MCF 10A (cell line): ENCODE measurements at regions not wholly inside any gene's neighbourhood (a gene's known extent, or its start where the extent isn't known, plus 50 kb on each side); places are given as distances from the start of the nearest gene placed in this dataset.
A peak's percentile ranks its signal among the peaks of the same experiment; 100 is the strongest.

Experiments used
- BruUV-seq: library from RNA; stranded (reverse); fragments of 400-500 nt; replicated peaks from 2 replicates; lab custom pipeline; 2021; lab: Mats Ljungman, UMichigan
- CTCF ChIA-PET: fragments of 300-600 bp; sonication (Branson Sonifier 250); formaldehyde crosslinking; extraction: SDS; loops from one replicate; lab custom pipeline; 2021; ENCODE audit warnings: antibody characterized with exemption, inconsistent platforms; lab: Yijun Ruan, JAX
- POLR2A ChIA-PET: fragments of 300-600, 350-650 bp; sonication (Branson Sonifier 250); formaldehyde crosslinking; extraction: SDS; loops from one replicate; lab custom pipeline; 2020; ENCODE audit warnings: antibody characterized with exemption, inconsistent platforms; lab: Yijun Ruan, JAX
- DNase-seq: peaks from one replicate; pipeline ENCODE4 v3.0.0-alpha.2; 2018; ENCODE audit not compliant: unreplicated experiment
- H3K27ac Mint-ChIP-seq: one replicate; pipeline ENCODE4 v1.8.0; 2022; ENCODE audit warnings: mild to moderate bottlenecking, low read depth, mixed read lengths; ENCODE audit not compliant: unreplicated experiment
- H3K27me3 Mint-ChIP-seq: one replicate; pipeline ENCODE4 v1.8.0; 2022; ENCODE audit warnings: mixed read lengths; ENCODE audit not compliant: insufficient read depth, unreplicated experiment
- H3K36me3 Mint-ChIP-seq: one replicate; pipeline ENCODE4 v1.8.0; 2022; ENCODE audit warnings: mild to moderate bottlenecking, moderate library complexity, mixed read lengths; ENCODE audit not compliant: insufficient read depth, unreplicated experiment
- H3K4me1 Mint-ChIP-seq: one replicate; pipeline ENCODE4 v1.8.0; 2022; ENCODE audit warnings: mixed read lengths; ENCODE audit not compliant: insufficient read depth, unreplicated experiment
- H3K4me3 Mint-ChIP-seq: one replicate; pipeline ENCODE4 v1.8.0; 2022; ENCODE audit warnings: mild to moderate bottlenecking, moderate library complexity, mixed read lengths; ENCODE audit not compliant: unreplicated experiment
- H3K9me3 Mint-ChIP-seq: one replicate; pipeline ENCODE4 v1.8.0; 2022; ENCODE audit warnings: mixed read lengths; ENCODE audit not compliant: unreplicated experiment
- intact Hi-C: fragments of 100-400 bp; cut with micrococcal nuclease; formaldehyde crosslinking; loops from 2 replicates; pipeline ENCODE4 v1.14.1; 2022
- TF ChIP-seq, protein P1 (sequence below): fragments of 200-600 bp; IDR thresholded peaks from one replicate; pipeline ENCODE4 v1.8.0; 2022; ENCODE audit warnings: antibody characterized with exemption, mild to moderate bottlenecking; ENCODE audit not compliant: unreplicated experiment

DNA sequence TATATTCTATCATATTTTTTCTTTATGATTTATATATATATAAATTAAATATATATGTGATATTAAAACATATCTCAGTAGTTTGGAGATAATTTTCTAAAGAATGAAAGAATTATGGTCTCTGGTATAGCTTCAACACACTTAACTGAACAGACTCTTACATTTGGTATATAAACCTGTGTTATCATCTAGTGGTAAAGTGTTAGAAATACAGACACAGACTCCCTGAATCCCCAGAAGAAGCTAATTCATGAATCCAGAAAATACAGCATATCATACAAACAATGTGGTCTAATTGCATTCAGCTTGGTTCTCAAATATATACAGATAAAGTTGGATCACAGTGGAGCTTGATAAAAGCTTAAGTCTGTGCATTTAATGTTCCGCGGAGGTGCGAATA, 1100.4 kb downstream of the ROBO2 start:
- POLR2A ChIA-PET, result interaction anchor here (0.7 to 1.1 kb wide), 2 partner anchors 420 to 747 kb away, joined by 3 read pairs; no protein-coding TSS in a partner anchor
- peak overlapping the region; percentile 39 for H3K27ac Mint-ChIP-seq
- H3K36me3 Mint-ChIP-seq, result no peaks in the 10 kb centered on the region
- CTCF ChIA-PET, result interaction anchor here (1.0 to 1.1 kb wide), 3 partner anchors 16 to 393 kb away, joined by 3 to 5 read pairs (median 4); no protein-coding TSS in a partner anchor
- no peaks in the 10 kb centered on the region for H3K27me3 Mint-ChIP-seq
- DNase-seq, result no peak
- intact Hi-C loops, result no loop called here
- peaks cover 9% of the 10 kb centered on the region for H3K9me3 Mint-ChIP-seq
- TF ChIP-seq, protein P1, sequence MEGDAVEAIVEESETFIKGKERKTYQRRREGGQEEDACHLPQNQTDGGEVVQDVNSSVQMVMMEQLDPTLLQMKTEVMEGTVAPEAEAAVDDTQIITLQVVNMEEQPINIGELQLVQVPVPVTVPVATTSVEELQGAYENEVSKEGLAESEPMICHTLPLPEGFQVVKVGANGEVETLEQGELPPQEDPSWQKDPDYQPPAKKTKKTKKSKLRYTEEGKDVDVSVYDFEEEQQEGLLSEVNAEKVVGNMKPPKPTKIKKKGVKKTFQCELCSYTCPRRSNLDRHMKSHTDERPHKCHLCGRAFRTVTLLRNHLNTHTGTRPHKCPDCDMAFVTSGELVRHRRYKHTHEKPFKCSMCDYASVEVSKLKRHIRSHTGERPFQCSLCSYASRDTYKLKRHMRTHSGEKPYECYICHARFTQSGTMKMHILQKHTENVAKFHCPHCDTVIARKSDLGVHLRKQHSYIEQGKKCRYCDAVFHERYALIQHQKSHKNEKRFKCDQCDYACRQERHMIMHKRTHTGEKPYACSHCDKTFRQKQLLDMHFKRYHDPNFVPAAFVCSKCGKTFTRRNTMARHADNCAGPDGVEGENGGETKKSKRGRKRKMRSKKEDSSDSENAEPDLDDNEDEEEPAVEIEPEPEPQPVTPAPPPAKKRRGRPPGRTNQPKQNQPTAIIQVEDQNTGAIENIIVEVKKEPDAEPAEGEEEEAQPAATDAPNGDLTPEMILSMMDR, result no peak
- peaks cover 19% of the 10 kb centered on the region for H3K4me1 Mint-ChIP-seq
- H3K4me3 Mint-ChIP-seq, result no peak overlapping the region
- no TSS peak for BruUV-seq

DNA sequence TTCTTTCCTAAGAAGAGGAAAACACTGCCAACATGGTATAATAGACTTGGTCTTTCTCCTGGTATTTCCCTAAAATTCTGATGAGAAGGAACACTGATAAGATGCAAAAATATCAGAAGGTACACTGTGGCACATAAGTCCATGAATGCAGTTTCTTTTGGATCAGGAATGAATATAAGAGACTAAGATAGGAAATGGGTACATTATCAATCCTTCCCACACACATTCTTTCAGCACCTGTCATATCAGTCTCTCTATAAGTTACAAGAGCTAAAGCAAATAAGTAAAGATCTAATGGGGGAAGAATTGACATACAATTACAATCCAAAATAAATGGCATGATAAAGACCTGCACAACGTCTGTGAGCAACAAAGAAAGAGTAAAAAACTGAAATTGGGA, 1101.0 kb downstream of the ROBO2 start:
- Mint-ChIP-seq H3K9me3 (peaks cover 9% of the 10 kb centered on the region), H3K27ac (peak overlapping the region; percentile 36), H3K36me3 (no peaks in the 10 kb centered on the region), H3K4me1 (peaks cover 19% of the 10 kb centered on the region), H3K27me3 (no peaks in the 10 kb centered on the region), H3K4me3 (no peak overlapping the region)
- intact Hi-C loops, result no loop called here
- DNase-seq, result no peak
- POLR2A ChIA-PET, result interaction anchor here (0.7 to 1.1 kb wide), 2 partner anchors 421 to 746 kb away, joined by 3 read pairs; no protein-coding TSS in a partner anchor
- TF ChIP-seq, protein P1, result no peak
- no TSS peak for BruUV-seq
- CTCF ChIA-PET, result interaction anchor here (0.6 to 1.1 kb wide), 5 partner anchors 15 to 797 kb away, joined by 3 to 5 read pairs (median 3); no protein-coding TSS in a partner anchor

DNA sequence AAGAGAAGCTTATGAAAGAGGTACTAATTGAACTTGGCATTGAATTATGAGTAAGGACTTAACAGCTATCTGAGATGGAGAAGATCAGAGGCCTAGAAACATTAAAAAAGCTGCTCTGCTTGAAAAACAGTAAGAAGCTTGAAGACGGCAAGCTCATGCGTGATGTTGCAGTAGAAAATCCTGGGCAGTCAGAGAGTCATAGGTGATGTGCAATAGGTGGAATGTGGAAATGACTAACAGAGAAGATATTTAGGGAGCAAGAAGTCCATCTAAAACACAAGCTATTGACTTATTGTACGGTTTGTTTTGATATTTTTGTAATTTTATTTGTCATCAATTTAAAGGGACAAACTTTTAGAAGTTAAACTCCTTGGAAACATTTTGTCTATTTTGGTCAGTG, 1101.4 kb downstream of the ROBO2 start:
- H3K36me3 Mint-ChIP-seq, result no peaks in the 10 kb centered on the region
- peaks cover 19% of the 10 kb centered on the region for H3K4me1 Mint-ChIP-seq
- CTCF ChIA-PET, result interaction anchor here (0.6 to 1.1 kb wide), 4 partner anchors 15 to 797 kb away, joined by 3 to 4 read pairs (median 3); no protein-coding TSS in a partner anchor
- POLR2A ChIA-PET, result interaction anchor here (0.6 to 1.1 kb wide), 2 partner anchors 490 to 746 kb away, joined by 3 read pairs; no protein-coding TSS in a partner anchor
- TF ChIP-seq, protein P1, result no peak
- no TSS peak for BruUV-seq
- intact Hi-C loops, result no loop called here
- H3K27ac Mint-ChIP-seq, result peak overlapping the region; percentile 36
- peaks cover 9% of the 10 kb centered on the region for H3K9me3 Mint-ChIP-seq
- no peaks in the 10 kb centered on the region for H3K27me3 Mint-ChIP-seq
- H3K4me3 Mint-ChIP-seq, result no peak overlapping the region
- peak; percentile 57 for DNase-seq

DNA sequence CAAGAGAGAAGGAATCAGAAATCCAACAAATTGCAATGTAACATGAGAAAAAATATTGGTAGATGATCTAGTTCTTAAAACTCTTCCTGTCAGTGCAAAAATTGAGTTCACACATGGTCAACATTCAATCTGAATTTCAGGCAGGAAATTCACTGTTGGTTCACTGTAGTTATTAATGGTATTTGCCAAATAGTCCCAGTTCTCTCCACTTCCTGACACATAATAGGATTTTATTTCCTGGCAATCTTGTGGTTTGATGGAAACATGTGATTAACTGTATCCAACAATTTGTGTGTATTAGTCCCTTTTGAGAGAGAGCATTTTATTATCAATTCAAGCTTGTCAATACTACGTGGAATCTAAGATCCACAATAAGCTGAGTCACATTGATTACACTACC, 1103.1 kb downstream of the ROBO2 start:
- Mint-ChIP-seq H3K4me1 (peaks cover 19% of the 10 kb centered on the region), H3K27me3 (no peaks in the 10 kb centered on the region), H3K36me3 (no peaks in the 10 kb centered on the region), H3K4me3 (no peak overlapping the region), H3K27ac (no peak overlapping the region), H3K9me3 (peaks cover 9% of the 10 kb centered on the region)
- ChIA-PET POLR2A (no interaction called here), CTCF (no interaction called here)
- intact Hi-C loops, result no loop called here
- BruUV-seq, result no TSS peak
- DNase-seq, result no peak
- TF ChIP-seq, protein P1, result no peak
